Type B pancreatic cell (in vitro differentiated cells): ENCODE measurements at regions not wholly inside any gene's neighbourhood (a gene's known extent, or its start where the extent isn't known, plus 50 kb on each side); places are given as distances from the start of the nearest gene placed in this dataset.
A peak's percentile ranks its signal among the peaks of the same experiment; 100 is the strongest.

Experiments used
- DNase-seq: peaks from one replicate; pipeline ENCODE4 v3.0.0; 2021; ENCODE audit warnings: mixed read lengths; ENCODE audit not compliant: unreplicated experiment; ENCODE audit errors: extremely low spot score
- H3K27ac Mint-ChIP-seq: 2 replicates; pipeline ENCODE4 v1.8.0; 2021; ENCODE audit warnings: mild to moderate bottlenecking, mixed read lengths
- H3K27me3 Mint-ChIP-seq: 2 replicates; pipeline ENCODE4 v1.8.0; 2021; ENCODE audit warnings: mixed read lengths
- H3K36me3 Mint-ChIP-seq: 2 replicates; pipeline ENCODE4 v1.8.0; 2021; ENCODE audit warnings: mixed read lengths
- H3K4me1 Mint-ChIP-seq: one replicate; pipeline ENCODE4 v1.8.0; 2021; ENCODE audit warnings: mixed read lengths; ENCODE audit not compliant: unreplicated experiment
- H3K4me3 Mint-ChIP-seq: 2 replicates; pipeline ENCODE4 v1.8.0; 2021; ENCODE audit warnings: mild to moderate bottlenecking, mixed read lengths
- H3K9me3 Mint-ChIP-seq: 2 replicates; pipeline ENCODE4 v1.8.0; 2021; ENCODE audit warnings: mixed read lengths
- CTCF ChIP-seq: fragments of 200-600 bp; sonication (generic); conservative IDR thresholded peaks from 2 replicates; pipeline ENCODE4 v1.5.0; 2021; ENCODE audit warnings: antibody characterized with exemption, mild to moderate bottlenecking

DNA sequence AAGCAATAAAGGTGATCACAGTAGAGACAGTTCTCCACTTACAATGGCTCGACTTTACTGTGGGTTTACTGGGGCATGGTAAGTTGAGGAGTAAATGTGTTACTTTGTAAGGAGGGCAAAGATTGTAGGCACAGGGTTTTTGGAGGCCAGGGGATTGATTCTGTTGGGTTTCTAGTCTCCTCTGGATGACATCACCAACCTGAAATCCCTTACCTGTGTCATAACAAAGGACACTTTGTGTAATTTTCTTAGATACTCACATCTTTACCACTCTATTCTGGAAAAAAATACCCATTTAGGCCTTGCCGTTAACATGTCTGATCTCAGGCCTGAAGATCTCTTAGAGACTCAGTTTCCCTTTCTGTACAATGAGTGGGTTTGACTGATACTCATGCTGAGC is 161.7 kb downstream of the GLI2 start:
- Mint-ChIP-seq H3K4me1 (peaks cover 74% of the 10 kb centered on the region), H3K27ac (peak overlapping the region; percentile 67), H3K9me3 (no peaks in the 10 kb centered on the region), H3K27me3 (peaks cover 20% of the 10 kb centered on the region), H3K36me3 (no peaks in the 10 kb centered on the region), H3K4me3 (no peak overlapping the region)
- TF ChIP-seq CTCF: no peak
- DNase-seq: no peak

DNA sequence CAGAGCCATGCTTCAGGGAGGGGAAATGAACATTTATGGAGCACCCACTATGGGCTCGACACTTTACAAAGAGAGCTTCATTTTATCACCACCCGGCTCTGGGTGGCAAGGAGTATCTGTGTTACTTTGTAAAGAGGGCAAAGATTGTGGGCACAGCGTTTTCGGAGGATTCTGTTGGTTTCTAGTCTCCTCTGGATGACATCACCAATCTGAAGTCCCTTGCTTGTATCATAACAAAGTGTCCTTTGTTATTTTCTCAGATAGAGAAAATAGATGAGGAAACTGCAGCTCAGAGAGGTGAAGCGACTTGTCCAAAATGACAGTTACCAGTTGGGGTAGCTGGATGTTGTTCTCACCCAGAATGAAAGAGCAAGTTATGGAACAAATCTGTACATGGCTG is 162.8 kb downstream of the GLI2 start:
- no peak overlapping the region for H3K4me3 Mint-ChIP-seq
- peaks cover 70% of the 10 kb centered on the region for H3K4me1 Mint-ChIP-seq
- peaks cover 24% of the 10 kb centered on the region for H3K27me3 Mint-ChIP-seq
- H3K36me3 Mint-ChIP-seq: no peaks in the 10 kb centered on the region
- peak overlapping the region; percentile 54 for H3K27ac Mint-ChIP-seq
- no peak for DNase-seq
- no peak for TF ChIP-seq CTCF
- H3K9me3 Mint-ChIP-seq: no peaks in the 10 kb centered on the region

DNA sequence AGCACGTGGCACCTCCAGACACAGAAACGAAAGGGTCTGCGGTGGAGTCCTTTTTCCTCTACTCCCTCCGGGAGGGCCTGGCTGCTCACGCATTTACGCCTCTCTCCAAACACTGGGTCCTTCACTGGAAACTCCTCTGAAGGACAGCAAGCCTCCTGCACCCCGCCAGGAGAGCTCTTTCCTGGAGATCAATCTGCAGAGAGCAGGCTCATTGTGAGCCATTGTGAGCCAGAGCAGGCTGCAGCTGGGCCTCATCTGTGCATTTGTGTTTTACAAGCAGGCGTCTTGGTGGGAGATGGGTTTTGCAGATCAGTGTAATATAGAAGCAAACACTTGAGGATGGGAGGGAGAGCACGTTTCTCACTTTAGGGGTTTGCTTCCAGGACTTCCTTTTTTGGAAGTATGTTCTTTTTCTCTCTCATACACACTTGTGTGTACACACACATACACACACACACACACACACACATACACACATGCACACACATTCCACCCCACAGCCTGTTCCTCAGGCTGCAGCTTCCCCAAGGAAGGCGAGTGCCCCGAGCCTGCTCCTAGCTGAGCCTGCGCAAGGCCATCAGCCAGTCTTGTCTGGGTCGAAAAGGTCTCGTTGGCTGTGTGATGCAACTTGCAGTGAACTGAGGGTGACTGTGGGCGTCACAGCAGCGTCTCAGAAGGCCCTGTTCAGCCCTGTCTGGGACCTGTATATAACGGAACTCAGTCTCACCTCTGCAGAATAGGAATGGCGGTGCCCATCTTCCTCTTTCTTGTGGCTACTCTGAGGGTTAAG is 163.5 kb downstream of the GLI2 start:
- peaks cover 71% of the 10 kb centered on the region for H3K4me1 Mint-ChIP-seq

DNA sequence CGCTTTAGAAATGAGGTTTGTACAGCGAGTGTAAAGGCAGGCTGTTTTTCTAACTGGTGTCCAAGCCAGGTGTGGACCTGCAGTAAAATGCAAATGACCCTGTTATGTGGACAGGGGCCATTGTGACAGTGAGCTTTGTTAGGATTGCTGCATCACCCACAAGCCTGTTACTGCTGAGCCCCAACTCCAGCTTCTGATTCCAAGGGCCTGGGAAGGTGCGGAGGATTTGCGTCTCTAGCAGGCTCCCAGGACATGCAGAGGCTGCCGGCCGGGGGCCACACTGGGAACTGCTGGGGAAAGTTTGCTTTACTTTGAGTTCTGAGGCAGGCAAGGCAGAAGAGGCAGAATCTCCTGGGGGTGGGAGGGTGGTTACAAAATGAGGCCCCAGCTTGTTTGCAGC is 164.1 kb downstream of the GLI2 start:
- H3K4me3 Mint-ChIP-seq: no peak overlapping the region
- no peaks in the 10 kb centered on the region for H3K36me3 Mint-ChIP-seq
- no peak overlapping the region for H3K27ac Mint-ChIP-seq
- H3K27me3 Mint-ChIP-seq: peaks cover 27% of the 10 kb centered on the region
- no peaks in the 10 kb centered on the region for H3K9me3 Mint-ChIP-seq
- peaks cover 76% of the 10 kb centered on the region for H3K4me1 Mint-ChIP-seq
- no peak for DNase-seq
- TF ChIP-seq CTCF: no peak

More for the DNA sequence above, 163.5 kb downstream of the GLI2 start:
- no peaks in the 10 kb centered on the region for H3K9me3 Mint-ChIP-seq
- no peak for DNase-seq
- H3K27me3 Mint-ChIP-seq: peaks cover 24% of the 10 kb centered on the region
- no peak for TF ChIP-seq CTCF
- peak overlapping the region; percentile 46 for H3K4me3 Mint-ChIP-seq
- no peaks in the 10 kb centered on the region for H3K36me3 Mint-ChIP-seq
- peak overlapping the region; percentile 54 for H3K27ac Mint-ChIP-seq

GRCh38 chr2:120901201-120901600 is 165.5 kb downstream of the GLI2 start:
- no peaks in the 10 kb centered on the region for H3K36me3 Mint-ChIP-seq
- peaks cover 28% of the 10 kb centered on the region for H3K27me3 Mint-ChIP-seq
- DNase-seq: no peak
- peaks cover 78% of the 10 kb centered on the region for H3K4me1 Mint-ChIP-seq
- TF ChIP-seq CTCF: no peak
- no peak overlapping the region for H3K27ac Mint-ChIP-seq
- no peaks in the 10 kb centered on the region for H3K9me3 Mint-ChIP-seq
- no peak overlapping the region for H3K4me3 Mint-ChIP-seq
